Left ventricle myocardium inferior (tissue), 1 donor: ENCODE measurements at regions not wholly inside any gene's neighbourhood (a gene's known extent, or its start where the extent isn't known, plus 50 kb on each side); places are given as distances from the start of the nearest gene placed in this dataset.

ENCODE experiments used
- DNase-seq: peaks from one replicate; pipeline ENCODE4 v3.0.0-alpha.2; 2020
- H3K27ac ChIP-seq: fragments of 200-600 bp; replicated peaks from 2 replicates; pipeline ENCODE4 v1.8.0; 2021
- H3K27me3 ChIP-seq: fragments of 200-600 bp; 2 replicates; pipeline ENCODE4 v1.8.0; 2021; ENCODE audit warnings: low read depth
- H3K36me3 ChIP-seq: fragments of 200-600 bp; 2 replicates; pipeline ENCODE4 v1.8.0; 2021
- H3K4me1 ChIP-seq: fragments of 200-600 bp; 2 replicates; pipeline ENCODE4 v1.8.0; 2021
- H3K4me3 ChIP-seq: fragments of 200-600 bp; 2 replicates; pipeline ENCODE4 v1.8.0; 2021; ENCODE audit warnings: mild to moderate bottlenecking, moderate library complexity
- H3K9me3 ChIP-seq: fragments of 200-600 bp; replicated peaks from 2 replicates; pipeline ENCODE4 v1.8.0; 2021
- intact Hi-C: fragments of 100-400 bp; cut with micrococcal nuclease; formaldehyde crosslinking; loops from one replicate; pipeline ENCODE4 v1.11.0; 2022
- TF ChIP-seq, protein P1 (sequence below): fragments of 200-600 bp; IDR thresholded peaks from 2 replicates; pipeline ENCODE4 v1.8.0; 2021; ENCODE audit warnings: antibody characterized with exemption, mild to moderate bottlenecking, borderline replicate concordance
- donor health status: DM: no; HTN: yes; CAD: no; lungs with severe emphysema.

DNA sequence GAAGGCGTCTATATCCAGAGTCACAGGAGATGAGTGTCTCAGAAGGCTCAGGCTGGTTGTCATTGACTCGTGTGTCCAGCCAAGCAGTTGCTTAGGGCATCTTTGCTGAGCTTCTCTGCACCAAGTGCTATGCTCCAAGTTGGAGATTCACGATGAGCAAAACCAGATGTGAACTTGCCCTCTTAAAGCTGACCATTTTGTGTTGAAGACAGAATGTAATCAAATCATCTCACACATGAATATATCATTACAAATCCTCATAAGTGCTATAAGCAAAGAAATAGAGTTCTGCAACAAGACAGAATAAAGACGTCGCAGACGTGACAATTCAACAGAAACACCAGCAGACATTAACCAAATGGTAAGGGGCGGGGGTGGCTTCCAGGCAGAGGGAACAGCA lies 103.9 kb downstream of the ALDH8A1 start:
- no peak for DNase-seq
- no peaks in the 10 kb centered on the region for H3K9me3 ChIP-seq
- TF ChIP-seq, protein P1, sequence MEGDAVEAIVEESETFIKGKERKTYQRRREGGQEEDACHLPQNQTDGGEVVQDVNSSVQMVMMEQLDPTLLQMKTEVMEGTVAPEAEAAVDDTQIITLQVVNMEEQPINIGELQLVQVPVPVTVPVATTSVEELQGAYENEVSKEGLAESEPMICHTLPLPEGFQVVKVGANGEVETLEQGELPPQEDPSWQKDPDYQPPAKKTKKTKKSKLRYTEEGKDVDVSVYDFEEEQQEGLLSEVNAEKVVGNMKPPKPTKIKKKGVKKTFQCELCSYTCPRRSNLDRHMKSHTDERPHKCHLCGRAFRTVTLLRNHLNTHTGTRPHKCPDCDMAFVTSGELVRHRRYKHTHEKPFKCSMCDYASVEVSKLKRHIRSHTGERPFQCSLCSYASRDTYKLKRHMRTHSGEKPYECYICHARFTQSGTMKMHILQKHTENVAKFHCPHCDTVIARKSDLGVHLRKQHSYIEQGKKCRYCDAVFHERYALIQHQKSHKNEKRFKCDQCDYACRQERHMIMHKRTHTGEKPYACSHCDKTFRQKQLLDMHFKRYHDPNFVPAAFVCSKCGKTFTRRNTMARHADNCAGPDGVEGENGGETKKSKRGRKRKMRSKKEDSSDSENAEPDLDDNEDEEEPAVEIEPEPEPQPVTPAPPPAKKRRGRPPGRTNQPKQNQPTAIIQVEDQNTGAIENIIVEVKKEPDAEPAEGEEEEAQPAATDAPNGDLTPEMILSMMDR, result no peak
- H3K27ac ChIP-seq, result no peak overlapping the region
- no peaks in the 10 kb centered on the region for H3K4me1 ChIP-seq
- intact Hi-C loops, result no loop called here
- no peak overlapping the region for H3K4me3 ChIP-seq
- H3K36me3 ChIP-seq, result no peaks in the 10 kb centered on the region
- peaks cover 6% of the 10 kb centered on the region for H3K27me3 ChIP-seq

DNA sequence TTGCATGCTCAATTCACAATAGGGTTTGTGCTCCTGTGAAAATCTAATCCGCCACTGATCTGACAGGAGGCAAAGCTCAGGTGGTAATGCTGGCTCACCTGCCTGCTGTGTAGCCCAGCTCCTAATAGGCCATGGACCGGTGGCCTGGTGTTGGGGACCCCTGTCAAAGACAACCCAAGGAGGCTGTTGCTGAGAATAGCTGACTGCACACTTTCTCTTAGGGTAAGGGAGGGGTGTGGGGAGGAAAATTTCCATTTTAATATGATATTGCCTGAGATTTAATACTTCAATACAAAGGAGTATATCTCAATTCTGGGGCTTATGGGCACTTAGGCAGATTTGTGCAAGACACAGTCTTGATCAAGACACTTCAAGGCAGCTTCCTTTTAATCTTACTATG lies 105.8 kb downstream of the ALDH8A1 start:
- intact Hi-C loops, result no loop called here
- no peak for DNase-seq
- TF ChIP-seq, protein P1, result no peak
- Histone ChIP-seq H3K27ac (no peak overlapping the region), H3K4me1 (no peaks in the 10 kb centered on the region), H3K27me3 (peaks cover 6% of the 10 kb centered on the region), H3K36me3 (no peaks in the 10 kb centered on the region), H3K4me3 (no peak overlapping the region), H3K9me3 (no peaks in the 10 kb centered on the region)

DNA sequence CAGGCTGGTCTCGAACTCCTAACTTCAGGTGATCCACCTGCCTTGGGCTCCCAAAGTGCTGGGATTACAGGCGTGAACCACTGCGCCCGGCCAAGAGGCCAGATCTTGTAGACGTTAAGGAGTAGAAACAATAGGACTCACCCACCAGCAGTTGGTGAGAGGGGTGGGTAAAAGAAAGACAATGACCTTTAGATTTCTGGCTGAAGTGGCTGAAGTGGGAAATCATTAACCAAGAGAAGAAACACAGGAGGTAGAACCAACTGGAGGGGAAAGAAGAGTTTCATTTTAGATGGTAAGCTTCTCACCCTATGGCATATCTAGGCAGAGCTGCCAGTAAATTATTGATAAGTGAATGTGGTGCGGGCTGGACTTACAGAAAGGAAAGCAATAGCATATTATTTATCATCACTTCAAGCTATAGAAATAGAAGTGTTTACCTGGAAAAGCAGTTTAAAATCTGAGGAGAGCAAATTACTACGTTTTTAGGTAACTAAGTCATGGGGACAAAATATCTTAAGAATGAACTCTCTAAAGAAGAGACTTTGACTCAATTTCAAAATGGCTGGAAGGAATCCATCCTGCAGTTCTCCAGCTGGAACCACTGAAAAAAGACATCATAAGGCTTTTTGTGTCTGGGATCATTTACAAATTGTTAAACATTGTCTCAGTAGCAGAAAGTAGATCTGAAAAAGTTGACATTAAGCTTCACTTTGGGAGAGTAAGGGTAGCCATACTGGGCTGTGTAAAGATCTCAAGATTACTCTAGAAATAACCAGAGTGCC lies 109.6 kb downstream of the ALDH8A1 start:
- TF ChIP-seq, protein P1, result no peak
- intact Hi-C loops, result no loop called here
- Histone ChIP-seq H3K36me3 (no peaks in the 10 kb centered on the region), H3K27me3 (no peaks in the 10 kb centered on the region), H3K9me3 (no peaks in the 10 kb centered on the region), H3K4me3 (no peak overlapping the region), H3K4me1 (peaks cover 7% of the 10 kb centered on the region), H3K27ac (no peak overlapping the region)
- no peak for DNase-seq

DNA sequence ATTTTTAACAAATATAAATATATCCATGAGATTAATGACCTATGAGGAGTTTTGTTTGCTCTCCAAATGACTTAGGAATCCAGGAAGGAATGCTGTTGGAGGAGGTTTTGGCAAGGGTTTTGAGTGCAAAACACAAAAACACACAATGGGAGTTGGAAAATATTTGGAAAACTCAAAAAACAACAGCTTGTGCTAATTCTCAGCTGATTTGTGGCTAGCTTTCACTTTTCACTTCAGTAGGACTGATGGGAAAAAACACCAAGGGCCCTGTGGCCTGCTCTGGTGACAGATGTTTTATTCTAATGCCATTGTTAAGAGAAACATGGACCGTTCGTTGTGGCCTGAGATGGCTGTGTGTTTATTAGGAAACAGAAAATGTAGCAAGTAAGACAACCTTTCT lies 113.9 kb downstream of the ALDH8A1 start:
- TF ChIP-seq, protein P1, result no peak
- DNase-seq, result no peak
- peak overlapping the region; percentile 48 for H3K27ac ChIP-seq
- H3K9me3 ChIP-seq, result no peaks in the 10 kb centered on the region
- H3K36me3 ChIP-seq, result no peaks in the 10 kb centered on the region
- intact Hi-C loops, result no loop called here
- peaks cover 7% of the 10 kb centered on the region for H3K4me1 ChIP-seq
- H3K4me3 ChIP-seq, result no peak overlapping the region
- H3K27me3 ChIP-seq, result no peaks in the 10 kb centered on the region

DNA sequence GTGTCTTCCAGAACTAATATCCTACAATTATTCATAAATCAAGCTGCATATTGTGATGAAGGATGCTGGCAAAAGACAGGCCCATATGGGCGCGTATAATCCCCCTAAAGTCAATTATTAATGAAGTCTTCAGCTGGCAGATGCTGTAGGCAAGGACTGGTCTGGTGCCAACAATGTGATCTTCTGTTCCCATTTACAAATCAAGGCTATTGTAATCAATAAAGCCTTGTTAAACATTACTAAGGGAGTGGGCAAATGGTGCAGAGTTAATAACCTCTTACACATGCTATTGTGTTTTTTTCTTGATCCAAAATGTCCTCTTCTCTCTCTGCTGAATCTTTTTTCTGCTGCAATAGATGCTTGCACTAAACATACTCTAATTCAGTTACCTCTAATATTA lies 119.0 kb downstream of the ALDH8A1 start:
- Histone ChIP-seq H3K9me3 (no peaks in the 10 kb centered on the region), H3K4me3 (no peak overlapping the region), H3K4me1 (peaks cover 10% of the 10 kb centered on the region), H3K27ac (no peak overlapping the region), H3K27me3 (no peaks in the 10 kb centered on the region), H3K36me3 (no peaks in the 10 kb centered on the region)
- no peak for DNase-seq
- intact Hi-C loops, result no loop called here
- TF ChIP-seq, protein P1, result no peak
